NCI-H2029 treated with DMSO at 0.1 percent for 48 hours (cell line): ENCODE measurements at regions not wholly inside any gene's neighbourhood (a gene's known extent, or its start where the extent isn't known, plus 50 kb on each side); places are given as distances from the start of the nearest gene placed in this dataset.
"Not testable (repeated sequence)": the region's sequence is repeated elsewhere in the genome, so short reads cannot be mapped to it uniquely, and the experiment has no call there.

Experiments
- DNase-seq: peaks from one replicate; lab custom pipeline; 2025; lab: John Stamatoyannopoulos, UW

DNA sequence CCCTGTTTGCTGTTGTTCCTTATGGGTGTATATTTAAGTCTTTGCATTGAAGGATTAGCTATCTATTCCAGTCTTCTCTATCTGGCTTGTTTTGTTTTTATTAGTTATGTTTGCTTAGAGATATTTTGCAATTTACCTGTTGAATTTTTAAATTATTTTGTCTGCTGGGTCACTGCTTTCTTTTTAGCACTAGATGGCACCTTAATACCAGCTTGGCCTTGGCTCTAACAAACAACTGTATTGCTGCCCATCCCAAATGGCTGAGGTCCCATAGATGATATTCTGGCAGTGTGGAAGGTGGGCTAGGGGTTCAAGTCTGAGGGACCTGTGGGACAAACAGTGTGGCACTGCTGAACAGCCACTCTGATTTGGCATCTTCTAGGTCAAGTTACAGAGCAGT is 144.0 kb upstream of the FBXO33 start:
- DNase-seq: no peak

- no peak for DNase-seq
Observed at GRCh38 chr14:39568809-39569538, 136.7 kb upstream of the FBXO33 start.

DNA sequence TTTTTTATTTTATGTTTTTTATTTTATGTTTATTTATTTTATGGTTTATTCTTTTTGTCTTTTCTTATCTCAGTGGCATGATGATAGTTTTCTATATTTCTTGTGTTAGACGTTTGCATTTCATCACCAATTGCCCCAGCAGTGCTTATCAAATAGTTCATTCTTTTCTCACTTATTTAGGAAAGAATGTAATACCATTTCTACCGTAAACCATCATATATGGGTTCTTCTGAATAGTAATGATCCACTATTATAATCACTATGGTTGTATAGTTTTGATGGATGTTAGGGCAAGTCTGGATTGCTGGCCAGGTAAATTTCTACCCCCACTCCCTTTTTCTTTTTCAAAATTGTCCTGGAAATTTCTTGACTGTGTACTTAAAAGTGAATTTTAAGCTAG is 134.6 kb upstream of the FBXO33 start:
- DNase-seq: no peak

DNA sequence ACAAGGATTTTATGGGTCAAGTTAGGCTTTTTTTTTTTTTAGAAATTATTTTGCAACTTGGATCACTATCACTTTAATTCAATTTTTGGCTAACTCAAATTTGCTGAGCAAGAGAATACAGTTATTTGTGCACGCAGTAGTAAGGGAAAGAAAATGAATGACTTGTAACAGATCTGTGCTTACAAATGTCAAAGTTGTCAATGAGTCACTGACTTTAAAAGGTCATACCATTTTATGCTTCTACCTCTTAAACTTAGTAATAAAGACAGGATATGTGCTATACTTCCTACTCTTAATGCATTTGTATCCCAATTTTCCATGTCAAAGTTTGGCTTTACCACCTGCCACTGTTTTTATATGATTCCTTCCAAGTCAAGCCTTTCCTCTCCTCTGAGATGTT is 131.1 kb upstream of the FBXO33 start:
- DNase-seq: no peak

GRCh38 chr14:39562175-39562574 is 129.9 kb upstream of the FBXO33 start:
- no peak for DNase-seq

GRCh38 chr14:39558525-39558924 is 126.3 kb upstream of the FBXO33 start:
- DNase-seq: no peak

DNA sequence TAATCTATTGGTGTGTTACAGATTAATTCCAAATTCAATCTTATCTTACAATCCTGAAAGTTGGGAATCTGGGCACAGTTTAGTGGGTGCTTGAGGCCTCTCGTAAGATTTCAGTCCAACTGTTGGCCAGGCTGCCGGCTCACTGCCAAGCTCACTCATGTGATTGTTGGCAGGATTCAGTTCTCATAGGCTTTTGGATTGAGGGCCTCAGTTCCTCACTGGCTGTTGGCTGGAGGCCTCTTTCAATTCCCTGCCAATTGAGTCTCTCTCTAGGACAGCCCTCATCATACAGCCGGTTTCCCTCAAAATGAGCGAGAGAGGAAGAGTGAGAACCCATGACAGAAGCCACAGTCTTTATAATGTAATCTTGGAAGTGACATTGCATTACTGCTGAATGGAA is 123.5 kb upstream of the FBXO33 start:
- DNase-seq: no peak

GRCh38 chr14:39554576-39554975 is 122.3 kb upstream of the FBXO33 start:
- DNase-seq: no peak

GRCh38 chr14:39548358-39548757 is 116.1 kb upstream of the FBXO33 start:
- no peak for DNase-seq

GRCh38 chr14:39547845-39548244 is 115.6 kb upstream of the FBXO33 start:
- DNase-seq: no peak

GRCh38 chr14:39505812-39506211 is 73.6 kb upstream of the FBXO33 start:
- DNase-seq: no peak

GRCh38 chr14:39500253-39500652 is 68.0 kb upstream of the FBXO33 start:
- DNase-seq: no peak

DNA sequence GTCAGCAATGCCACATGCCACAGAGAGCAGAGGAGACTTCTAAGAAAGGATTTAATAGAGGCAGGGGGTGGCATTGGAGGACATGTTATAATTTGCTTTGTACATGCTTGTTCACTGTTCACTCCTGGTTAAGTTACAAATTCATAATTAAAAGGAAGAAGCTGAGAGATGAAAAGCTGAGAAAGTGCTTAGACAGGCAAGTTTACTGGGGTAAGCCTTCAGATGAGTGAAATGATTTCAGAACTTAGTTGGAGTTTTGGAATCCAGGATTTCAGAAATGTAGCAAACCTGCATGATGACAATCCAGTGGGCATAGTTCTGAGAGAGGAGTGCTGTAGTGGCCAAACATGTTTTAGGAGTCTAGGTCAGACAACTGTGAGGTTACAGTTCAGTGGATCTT is 67.3 kb upstream of the FBXO33 start:
- no peak for DNase-seq

GRCh38 chr14:39497677-39498076 is 65.4 kb upstream of the FBXO33 start:
- DNase-seq: not testable (repeated sequence)

- DNase-seq: no peak
Observed at GRCh38 chr14:39492267-39492666, 60.0 kb upstream of the FBXO33 start.

GRCh38 chr14:39491134-39491571 is 58.9 kb upstream of the FBXO33 start:
- DNase-seq: peak; percentile 53

DNA sequence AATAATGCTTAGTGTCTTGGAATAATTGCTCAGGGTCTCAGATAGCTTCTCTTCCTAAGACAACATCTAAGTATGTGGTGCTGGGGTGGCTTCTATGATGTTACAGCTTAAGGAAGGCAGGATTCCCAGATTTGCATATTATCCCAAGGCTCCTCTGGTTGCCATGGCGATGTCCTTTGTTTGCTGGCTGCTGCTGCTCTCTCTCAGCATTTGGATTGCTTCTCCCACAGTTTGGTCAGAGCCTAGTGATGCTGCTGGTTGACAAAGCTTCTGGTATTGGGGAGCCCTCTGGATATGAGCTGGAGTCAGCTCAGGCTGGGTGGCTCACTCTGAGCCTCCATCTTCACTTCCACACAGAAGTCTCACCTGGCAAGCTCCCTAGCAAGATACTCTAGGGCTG is 56.4 kb upstream of the FBXO33 start:
- DNase-seq: no peak

GRCh38 chr14:39483682-39484081 is 51.4 kb upstream of the FBXO33 start:
- no peak for DNase-seq
